Activated naive CD4-positive, alpha-beta T cell treated with anti-CD3 and anti-CD28 coated beads, Interleukin-2, amount 50 U/mL, for 72 hours (primary cell): ENCODE measurements at regions not wholly inside any gene's neighbourhood (a gene's known extent, or its start where the extent isn't known, plus 50 kb on each side); places are given as distances from the start of the nearest gene placed in this dataset.
A peak's percentile ranks its signal among the peaks of the same experiment; 100 is the strongest.
"Not testable (repeated sequence)": the region's sequence is repeated elsewhere in the genome, so short reads cannot be mapped to it uniquely, and the experiment has no call there.

Experiments
- ATAC-seq, 2 donors: fragments of 150-1000 bp; cut with Tn5 transposase; 2 replicates each; pipeline ENCODE4 v1.10.0; 2021; ENCODE audit warnings: mild to moderate bottlenecking in 2 of 2, moderate library complexity in 2 of 2
- DNase-seq, 2 donors: peaks; one replicate each; pipeline ENCODE4 v3.0.0; 2021 to 2022; ENCODE audit warnings: low spot score in 2 of 2
- H3K27ac Mint-ChIP-seq, 2 donors: one replicate each; pipeline ENCODE4 v1.8.0; 2022; ENCODE audit warnings: mild to moderate bottlenecking in 2 of 2, mixed read lengths in 2 of 2
- H3K36me3 Mint-ChIP-seq, 2 donors: one replicate each; pipeline ENCODE4 v1.8.0; 2022; ENCODE audit warnings: mixed read lengths in 2 of 2
- H3K9me3 Mint-ChIP-seq, 2 donors: one replicate each; pipeline ENCODE4 v1.8.0; 2022; ENCODE audit warnings: mixed read lengths in 2 of 2

- Mint-ChIP-seq H3K36me3 (peaks cover 0 to 4% of the 10 kb centered on the region in 2 donors), H3K27ac (no peak overlapping the region), H3K9me3 (peaks cover 3 to 14% of the 10 kb centered on the region in 2 donors)
- ATAC-seq (no peak), DNase-seq (no peak)
Observed at GRCh38 chr3:82202269-82202668, 440.8 kb upstream of the GBE1 start.

DNA sequence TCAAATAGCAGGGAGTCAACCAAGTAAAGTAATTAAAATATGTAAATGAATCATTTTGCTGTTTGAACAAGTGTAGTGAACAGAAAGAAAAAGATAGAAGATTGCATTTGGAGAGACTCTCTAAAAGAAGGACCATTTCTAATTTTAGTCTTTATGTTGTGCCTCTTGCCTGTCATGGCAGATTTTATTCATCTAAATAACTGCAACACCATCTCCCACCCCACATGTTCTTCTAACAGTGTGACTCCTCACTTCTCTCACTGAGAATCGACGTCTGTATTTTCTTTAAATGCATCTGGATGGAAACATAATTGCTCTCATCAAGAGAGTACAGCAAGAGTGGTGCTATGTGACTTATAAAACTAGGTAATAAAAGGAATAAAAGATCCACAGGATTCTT is 439.9 kb upstream of the GBE1 start:
- no peak overlapping the region for H3K27ac Mint-ChIP-seq
- no peak for DNase-seq
- peaks cover 0 to 4% of the 10 kb centered on the region in 2 donors for H3K36me3 Mint-ChIP-seq
- ATAC-seq, result no peak
- peaks cover 3 to 14% of the 10 kb centered on the region in 2 donors for H3K9me3 Mint-ChIP-seq

- DNase-seq (no peak), ATAC-seq (no peak)
- H3K9me3 Mint-ChIP-seq, result peaks cover under 1 to 4% of the 10 kb centered on the region in 2 donors
- H3K36me3 Mint-ChIP-seq, result no peaks in the 10 kb centered on the region
- no peak overlapping the region for H3K27ac Mint-ChIP-seq
Observed at GRCh38 chr3:82198009-82198408, 436.6 kb upstream of the GBE1 start.

DNA sequence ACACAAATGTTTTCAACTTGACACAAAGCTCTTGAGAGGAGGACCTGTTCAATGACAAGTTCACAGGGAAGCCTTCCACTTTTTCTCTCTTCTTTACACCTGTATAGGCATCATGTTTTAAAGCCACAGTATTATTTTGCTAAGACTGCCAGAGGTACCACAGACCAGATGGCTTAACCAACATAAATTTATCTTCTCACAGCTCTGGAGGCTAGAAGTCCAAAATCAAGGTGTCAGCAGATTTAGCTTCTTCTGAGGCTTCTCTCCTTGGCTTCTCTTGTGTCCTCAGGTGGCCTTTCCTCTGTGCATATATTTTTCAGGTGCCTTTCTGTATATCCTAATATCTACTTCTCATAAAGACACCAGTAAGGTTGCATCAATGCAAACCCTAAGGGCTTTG is 435.2 kb upstream of the GBE1 start:
- peaks cover 4% of the 10 kb centered on the region in 2 donors for H3K9me3 Mint-ChIP-seq
- no peak overlapping the region for H3K27ac Mint-ChIP-seq
- ATAC-seq (no peak), DNase-seq (no peak)
- no peaks in the 10 kb centered on the region for H3K36me3 Mint-ChIP-seq

GRCh38 chr3:82194870-82195269 is 433.4 kb upstream of the GBE1 start:
- no peak for ATAC-seq
- no peaks in the 10 kb centered on the region for H3K36me3 Mint-ChIP-seq
- H3K27ac Mint-ChIP-seq, result no peak overlapping the region
- peaks cover 0 to 4% of the 10 kb centered on the region in 2 donors for H3K9me3 Mint-ChIP-seq
- no peak for DNase-seq

- DNase-seq, result no peak
- no peaks in the 10 kb centered on the region for H3K36me3 Mint-ChIP-seq
- H3K27ac Mint-ChIP-seq, result peak overlapping the region in 1 of 2 donors; percentile 19
- no peaks in the 10 kb centered on the region for H3K9me3 Mint-ChIP-seq
- no peak for ATAC-seq
Observed at GRCh38 chr3:82186017-82186416, 424.6 kb upstream of the GBE1 start.

DNA sequence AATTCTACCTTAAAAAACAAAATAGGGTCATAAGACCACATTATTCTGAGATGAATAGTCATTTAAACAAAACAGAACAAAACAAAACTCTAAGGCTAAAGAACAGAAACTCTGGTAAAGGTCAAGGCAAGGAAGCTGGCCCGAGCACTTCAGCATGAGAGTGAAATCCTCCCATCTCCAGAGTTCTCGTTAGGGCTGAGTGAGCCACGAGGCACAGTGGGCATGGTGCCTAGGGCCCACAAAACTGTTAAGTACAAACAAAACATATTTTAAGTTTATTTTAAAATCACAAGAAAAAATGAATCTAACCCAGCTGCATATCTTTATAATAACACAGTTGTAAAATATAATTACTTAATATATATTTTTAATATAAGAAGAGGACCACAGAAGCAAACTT is 417.8 kb upstream of the GBE1 start:
- Mint-ChIP-seq H3K27ac (no peak overlapping the region), H3K36me3 (no peaks in the 10 kb centered on the region), H3K9me3 (peaks cover 0 to 4% of the 10 kb centered on the region in 2 donors)
- no peak for ATAC-seq
- no peak for DNase-seq

GRCh38 chr3:82178291-82178690 is 416.8 kb upstream of the GBE1 start:
- ATAC-seq (no peak), DNase-seq (no peak)
- peaks cover 0 to 4% of the 10 kb centered on the region in 2 donors for H3K9me3 Mint-ChIP-seq
- no peaks in the 10 kb centered on the region for H3K36me3 Mint-ChIP-seq
- H3K27ac Mint-ChIP-seq, result no peak overlapping the region

DNA sequence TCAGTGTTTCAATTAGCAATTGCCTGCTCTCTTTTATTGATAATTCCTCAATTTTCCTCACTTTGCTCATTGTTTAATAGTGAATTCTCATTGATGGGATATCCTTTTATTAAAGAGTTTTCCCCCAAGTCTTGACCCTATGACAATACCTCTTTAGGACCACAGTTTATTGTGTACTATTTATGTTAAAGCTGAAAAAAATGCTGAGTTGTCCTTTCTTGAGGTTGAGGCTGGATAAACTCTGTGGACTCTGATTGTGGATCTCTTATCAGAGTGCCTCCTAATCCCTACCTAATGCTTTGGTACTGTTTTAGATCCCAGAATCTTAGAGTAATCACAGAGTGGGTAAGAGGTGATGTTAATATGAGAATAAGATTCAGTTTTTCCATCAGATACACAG is 416.3 kb upstream of the GBE1 start:
- ATAC-seq (no peak), DNase-seq (no peak)
- H3K27ac Mint-ChIP-seq, result no peak overlapping the region
- peaks cover 0 to 4% of the 10 kb centered on the region in 2 donors for H3K9me3 Mint-ChIP-seq
- no peaks in the 10 kb centered on the region for H3K36me3 Mint-ChIP-seq

- H3K36me3 Mint-ChIP-seq, result no peaks in the 10 kb centered on the region
- DNase-seq (no peak), ATAC-seq (no peak)
- peaks cover 3 to 5% of the 10 kb centered on the region in 2 donors for H3K9me3 Mint-ChIP-seq
- no peak overlapping the region for H3K27ac Mint-ChIP-seq
Observed at GRCh38 chr3:82165266-82165665, 403.8 kb upstream of the GBE1 start.

DNA sequence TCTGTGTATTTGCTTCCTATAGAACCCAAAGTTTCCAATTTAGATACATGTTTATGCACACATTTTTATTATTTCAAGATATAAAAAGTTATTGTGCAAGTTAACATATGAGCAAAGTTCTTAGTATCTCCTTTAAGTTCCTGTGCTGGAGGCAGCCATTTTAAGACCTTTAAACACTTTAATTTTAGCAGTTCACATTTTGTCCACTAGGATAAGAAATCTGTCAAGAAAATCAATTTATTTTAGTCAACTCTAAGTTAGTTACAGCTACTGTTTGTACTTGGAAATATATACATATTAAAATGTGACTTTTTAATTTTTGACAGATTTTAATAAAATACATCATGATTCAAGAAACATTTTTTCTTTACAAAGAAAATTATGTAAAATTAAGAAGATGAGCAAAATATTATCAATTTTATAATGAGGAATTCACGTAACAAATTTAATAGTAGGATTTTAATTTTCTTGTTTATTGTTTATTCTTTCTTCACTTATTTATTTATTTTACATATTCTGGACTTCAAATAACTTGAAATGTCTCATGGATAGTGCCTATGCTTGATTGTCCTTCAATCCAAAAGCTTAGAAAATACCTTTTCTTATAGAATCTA is 402.6 kb upstream of the GBE1 start:
- ATAC-seq (no peak), DNase-seq (no peak)
- H3K27ac Mint-ChIP-seq, result peak overlapping the region in 1 of 2 donors; percentile 81
- peaks cover 3 to 5% of the 10 kb centered on the region in 2 donors for H3K9me3 Mint-ChIP-seq
- H3K36me3 Mint-ChIP-seq, result no peaks in the 10 kb centered on the region

- Mint-ChIP-seq H3K27ac (no peak overlapping the region), H3K36me3 (no peaks in the 10 kb centered on the region), H3K9me3 (peaks cover 0 to 5% of the 10 kb centered on the region in 2 donors)
- no peak for ATAC-seq
- DNase-seq, result no peak
Observed at GRCh38 chr3:82157952-82158351, 396.5 kb upstream of the GBE1 start.

DNA sequence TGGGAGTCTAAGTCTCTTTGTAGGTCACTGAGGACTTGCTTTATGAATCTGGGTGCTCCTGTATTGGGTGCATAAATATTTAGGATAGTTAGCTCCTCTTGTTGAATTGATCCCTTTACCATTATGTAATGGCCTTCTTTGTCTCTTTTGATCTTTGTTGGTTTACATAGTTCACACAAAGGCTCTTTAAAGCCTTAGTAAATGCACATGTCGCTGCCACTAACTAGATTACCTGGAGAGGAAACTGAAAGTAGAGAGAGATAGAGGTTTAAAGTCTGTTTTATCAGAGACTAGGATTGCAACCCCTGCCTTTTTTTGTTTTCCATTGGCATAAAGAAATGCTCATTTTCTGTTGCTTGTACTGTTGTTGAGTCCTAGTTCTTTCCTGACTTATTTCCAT is 392.4 kb upstream of the GBE1 start:
- not testable (repeated sequence) for DNase-seq, ATAC-seq, H3K36me3 Mint-ChIP-seq, H3K9me3 Mint-ChIP-seq, H3K27ac Mint-ChIP-seq

DNA sequence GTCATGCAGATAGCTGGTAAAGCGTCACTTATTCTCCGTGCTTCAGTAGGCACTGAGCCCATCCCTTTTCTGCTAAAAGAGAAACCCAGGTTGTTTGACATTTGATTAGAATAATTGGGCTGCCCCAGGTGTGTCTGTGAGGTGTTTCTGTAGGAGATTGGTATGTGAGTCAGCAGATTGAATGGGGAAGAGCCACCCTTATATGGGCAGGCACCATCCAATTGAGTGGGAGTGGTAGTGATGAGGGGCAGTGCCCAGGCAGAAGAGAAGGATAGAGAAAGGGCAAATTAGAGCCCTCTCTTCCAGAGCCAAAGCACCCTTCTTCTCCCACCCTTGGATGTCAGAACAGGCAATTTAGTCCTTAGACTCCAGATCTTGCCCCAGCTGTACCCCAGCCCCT is 384.3 kb upstream of the GBE1 start:
- DNase-seq, result no peak
- Mint-ChIP-seq H3K9me3 (no peaks in the 10 kb centered on the region), H3K27ac (no peak overlapping the region), H3K36me3 (no peaks in the 10 kb centered on the region)
- no peak for ATAC-seq

DNA sequence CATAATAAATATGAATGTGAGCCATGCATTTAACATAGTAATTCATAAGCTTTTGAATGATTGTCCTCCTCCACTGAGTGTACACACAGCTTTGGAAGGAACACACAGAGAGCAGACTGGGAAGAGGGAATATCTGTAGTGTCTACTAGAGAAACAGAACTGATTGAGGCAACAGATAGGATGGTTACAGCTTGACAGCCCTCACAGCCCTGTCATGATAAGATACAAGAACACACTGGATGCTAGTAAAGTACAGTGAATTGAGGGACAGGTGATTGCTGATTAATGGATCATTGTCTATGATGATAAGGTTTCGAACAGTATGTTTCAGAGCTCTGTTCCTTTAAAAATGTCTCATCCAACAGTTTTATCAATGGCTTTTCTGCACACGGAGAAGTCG is 383.4 kb upstream of the GBE1 start:
- no peak for ATAC-seq
- no peak for DNase-seq
- Mint-ChIP-seq H3K27ac (no peak overlapping the region), H3K9me3 (no peaks in the 10 kb centered on the region), H3K36me3 (no peaks in the 10 kb centered on the region)

GRCh38 chr3:82143661-82144412 is 382.4 kb upstream of the GBE1 start:
- ATAC-seq, result no peak
- no peak overlapping the region for H3K27ac Mint-ChIP-seq

GRCh38 chr3:82141592-82141991 is 380.1 kb upstream of the GBE1 start:
- Mint-ChIP-seq H3K36me3 (no peaks in the 10 kb centered on the region), H3K9me3 (no peaks in the 10 kb centered on the region), H3K27ac (no peak overlapping the region)
- DNase-seq (no peak), ATAC-seq (no peak)

More at GRCh38 chr3:82143661-82144412, 382.4 kb upstream of the GBE1 start:
- no peak for DNase-seq
- Mint-ChIP-seq H3K9me3 (no peaks in the 10 kb centered on the region), H3K36me3 (no peaks in the 10 kb centered on the region)

- Mint-ChIP-seq H3K36me3 (no peaks in the 10 kb centered on the region), H3K9me3 (no peaks in the 10 kb centered on the region), H3K27ac (no peak overlapping the region)
- ATAC-seq, result no peak
- DNase-seq, result no peak
Observed at GRCh38 chr3:82137861-82138260, 376.4 kb upstream of the GBE1 start.
